OCI-M2 (cell line): ENCODE measurements at regions not wholly inside any gene's neighbourhood (a gene's known extent, or its start where the extent isn't known, plus 50 kb on each side); places are given as distances from the start of the nearest gene placed in this dataset.

Source experiments
- DNase-seq: peaks from one replicate; lab custom pipeline; 2025; ENCODE audit not compliant: unreplicated experiment; lab: John Stamatoyannopoulos, UW

- DNase-seq = no peak
These were observed 405.9 kb downstream of the AACS start for GRCh38 chr12:125470838-125471783.

- no peak for DNase-seq
These were observed 408.3 kb downstream of the AACS start for GRCh38 chr12:125473501-125473900.

GRCh38 chr12:125487336-125487735, 422.1 kb downstream of the AACS start:
- no peak for DNase-seq

GRCh38 chr12:125491553-125491952, 426.3 kb downstream of the AACS start:
- DNase-seq = no peak

GRCh38 chr12:125492354-125493270, 427.4 kb downstream of the AACS start:
- no peak for DNase-seq

- no peak for DNase-seq
These were observed 428.6 kb downstream of the AACS start for GRCh38 chr12:125493704-125494308.

- no peak for DNase-seq
These were observed 437.9 kb downstream of the AACS start for GRCh38 chr12:125503128-125503527.

- no peak for DNase-seq
These were observed 444.0 kb downstream of the AACS start for GRCh38 chr12:125509195-125509594.

- DNase-seq = no peak
These were observed 447.5 kb downstream of the AACS start for GRCh38 chr12:125512541-125513298.

- DNase-seq = no peak
These were observed 450.7 kb downstream of the AACS start for GRCh38 chr12:125515887-125516286.

GRCh38 chr12:125518074-125518473, 452.8 kb downstream of the AACS start:
- no peak for DNase-seq

GRCh38 chr12:125519026-125519651, 453.9 kb downstream of the AACS start:
- DNase-seq = no peak

GRCh38 chr12:125525879-125526278, 460.6 kb downstream of the AACS start:
- DNase-seq = no peak

GRCh38 chr12:125528281-125528680, 463.0 kb downstream of the AACS start:
- DNase-seq = no peak

- DNase-seq = no peak
These were observed 465.0 kb downstream of the AACS start for GRCh38 chr12:125530201-125530600.

GRCh38 chr12:125530876-125531275, 465.6 kb downstream of the AACS start:
- DNase-seq = no peak

- DNase-seq = no peak
These were observed 466.3 kb downstream of the AACS start for GRCh38 chr12:125531574-125531973.

- no peak for DNase-seq
These were observed 468.3 kb downstream of the AACS start for GRCh38 chr12:125533434-125534029.

- DNase-seq = no peak
These were observed 473.4 kb downstream of the AACS start for GRCh38 chr12:125538401-125539199.
